ENCODE measurements at regions not wholly inside any gene's neighbourhood (a gene's known extent, or its start where the extent isn't known, plus 50 kb on each side); places are given as distances from the start of the nearest gene placed in this dataset.

- no TSS peak for BruUV-seq (replicated peaks)
- Mint-ChIP-seq H3K27ac (ENCODE audit: unreplicated experiment) (no peak overlapping the region), H3K4me1 (ENCODE audit: low read depth, unreplicated experiment) (no peaks in the 10 kb centered on the region), H3K36me3 (ENCODE audit: insufficient read depth, unreplicated experiment) (peaks cover 5% of the 10 kb centered on the region), H3K4me3 (ENCODE audit: low read depth, unreplicated experiment) (no peak overlapping the region), H3K27me3 (ENCODE audit: unreplicated experiment) (peaks cover 37% of the 10 kb centered on the region), H3K9me3 (ENCODE audit: low read depth, unreplicated experiment) (no peaks in the 10 kb centered on the region)
- CTCF ChIA-PET = no interaction called here
- intact Hi-C loops (cut with micrococcal nuclease; ENCODE audit: unreplicated experiment) = no loop called here
- no peak for TF ChIP-seq CTCF (IDR thresholded peaks at IDR 0.05; ENCODE audit: unreplicated experiment)
- DNase-seq = no peak
Observed at GRCh38 chr15:68880382-68880781, 49.9 kb upstream of the SPESP1 start.

All from Calu3 (cell line).